ENCODE measurements at regions not wholly inside any gene's neighbourhood (a gene's known extent, or its start where the extent isn't known, plus 50 kb on each side); places are given as distances from the start of the nearest gene placed in this dataset.

DNA sequence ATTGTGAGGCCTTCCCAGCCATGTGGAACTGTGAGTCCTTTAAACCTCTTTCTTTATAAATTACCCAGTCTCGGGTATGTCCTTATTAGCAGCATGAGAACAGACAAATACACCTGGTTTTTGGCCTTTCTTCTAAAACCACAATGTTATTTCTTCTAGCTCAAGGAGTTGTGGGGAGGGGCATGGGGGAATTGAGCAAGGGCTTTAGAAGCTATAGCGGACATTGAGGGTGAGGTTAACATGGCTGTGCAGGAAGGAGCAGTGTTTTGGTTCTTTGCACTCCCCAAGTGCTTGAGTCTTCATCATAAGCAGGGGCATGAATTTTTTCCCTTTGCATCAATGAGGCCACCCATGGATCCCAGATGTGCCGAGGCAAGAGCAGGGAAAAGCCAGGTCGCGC is 86.8 kb downstream of the SPRING1 start:
- no peak overlapping the region for H3K4me3 ChIP-seq (ENCODE audit: extremely low read depth in 1 of 4, insufficient read depth in 2 of 4, low read depth in 3 of 4, low read length in 4 of 4)
- H3K14ac ChIP-seq (ENCODE audit: insufficient read length), result no peak overlapping the region
- no peak overlapping the region for H4K5ac ChIP-seq (ENCODE audit: insufficient read length, low read depth, low read length)
- H3K27me3 ChIP-seq (replicated peaks in 1 of 4; ENCODE audit: control insufficient read depth in 3 of 4, extremely low read depth in 1 of 4, insufficient read depth in 3 of 4, low read length in 3 of 4), result no peaks in the 10 kb centered on the region
- no peak overlapping the region for H2BK120ac ChIP-seq (replicated peaks; ENCODE audit: low read depth, low read length)
- CTCF ChIA-PET (ENCODE audit: partially characterized antibody), result interaction anchor here (1.6 kb wide), 2 partner anchors 13 to 37 kb away, joined by 4 to 8 read pairs; no protein-coding TSS in a partner anchor
- no peak overlapping the region for H2BK20ac ChIP-seq (ENCODE audit: low read length)
- no peak for TF ChIP-seq JUND (IDR thresholded peaks at IDR 0.05; ENCODE audit: low read length)
- TF ChIP-seq CEBPB (IDR thresholded peaks at IDR 0.05; ENCODE audit: low read depth, low read length), result no peak
- no peak for TF ChIP-seq KDM1A (IDR thresholded peaks at IDR 0.05; ENCODE audit: borderline replicate concordance, low read length)
- TF ChIP-seq GTF2F1 (IDR thresholded peaks at IDR 0.05; ENCODE audit: borderline replicate concordance, low read depth, low read length), result no peak
- H3K4ac ChIP-seq (replicated peaks; ENCODE audit: insufficient read length, low read depth, low read length), result no peak overlapping the region
- H3K9me3 ChIP-seq (ENCODE audit: insufficient read depth in 2 of 2, low read depth in 1 of 2, low read length in 1 of 2), result no peaks in the 10 kb centered on the region
- no peaks in the 10 kb centered on the region for H3K79me1 ChIP-seq (ENCODE audit: low read depth, low read length)
- H3K79me2 ChIP-seq (ENCODE audit: control insufficient read depth in 1 of 2, insufficient read depth in 2 of 2, low read length in 2 of 2), result no peaks in the 10 kb centered on the region
- DNase-seq (ENCODE audit: low read depth in 1 of 2, low spot score in 2 of 2) (no peak), FAIRE-seq (no peak)
- H3K36me3 ChIP-seq (ENCODE audit: control insufficient read depth in 2 of 4, insufficient read depth in 4 of 4, low read length in 3 of 4), result no peaks in the 10 kb centered on the region
- H3K23ac ChIP-seq (ENCODE audit: insufficient read length), result no peak overlapping the region
- no peaks in the 10 kb centered on the region for H4K20me1 ChIP-seq (replicated peaks in 1 of 2; ENCODE audit: control insufficient read depth in 1 of 2, insufficient read depth in 2 of 2, low read length in 2 of 2)
- H3K9ac ChIP-seq (replicated peaks in 1 of 4; ENCODE audit: extremely low read depth in 1 of 4, low read depth in 3 of 4, low read length in 3 of 4), result no peak overlapping the region
- H4K8ac ChIP-seq (ENCODE audit: extremely low read depth, insufficient read depth, low read length), result no peak overlapping the region; the same call in 1 of the 2 replicates
- H3K56ac ChIP-seq (replicated peaks; ENCODE audit: insufficient read length, low read depth, low read length), result no peak overlapping the region
- H2BK15ac ChIP-seq (ENCODE audit: low read length), result no peak overlapping the region
- H3K4me1 ChIP-seq (replicated peaks in 1 of 4; ENCODE audit: control insufficient read depth in 3 of 4, insufficient read depth in 4 of 4, low read length in 3 of 4), result peaks cover 0 to 2% (median 1%) of the 10 kb centered on the region in 4 experiments; a peak in 3 of 7 replicates
- H4K91ac ChIP-seq (replicated peaks; ENCODE audit: insufficient read length, low read length), result no peak overlapping the region
- H3K18ac ChIP-seq (ENCODE audit: extremely low read depth, low read length), result no peak overlapping the region; the same call in 1 of the 2 replicates
- WGBS, 2 experiments (ENCODE audit: extremely low coverage in 1 of 2, insufficient coverage in 1 of 2, insufficient read length in 1 of 2, insufficient replicate concordance in 2 of 2, low coverage in 1 of 2, low lambda C conversion rate in 2 of 2, missing lambda C conversion rate in 1 of 2), result 95% methylated on average over 5 of the region's 5 CpGs; no CpG with 5 or more reads in 1 of the 2 experiments
- POLR2A ChIA-PET (ENCODE audit: partially characterized antibody), result interaction anchor here (1.2 kb wide), 1 partner anchor 17 kb away, joined by 3 read pairs; no protein-coding TSS in a partner anchor
- no peak overlapping the region for H2AFZ ChIP-seq (ENCODE audit: low read length)
- H2BK12ac ChIP-seq (ENCODE audit: low read depth, low read length), result no peak overlapping the region
- H3K4me2 ChIP-seq (ENCODE audit: insufficient read depth in 1 of 2, low read depth in 2 of 2, low read length in 2 of 2), result no peak overlapping the region
- H3K27ac ChIP-seq (ENCODE audit: low read depth, low read length), result no peak overlapping the region
- no peak overlapping the region for H2BK5ac ChIP-seq (ENCODE audit: low read depth, low read length)
- no peaks in the 10 kb centered on the region for H3K23me2 ChIP-seq (ENCODE audit: low read depth, low read length)
- H2AK5ac ChIP-seq (ENCODE audit: low read depth, low read length), result no peak overlapping the region

All from H1 (cell line).